ENCODE measurements at regions not wholly inside any gene's neighbourhood (a gene's known extent, or its start where the extent isn't known, plus 50 kb on each side); places are given as distances from the start of the nearest gene placed in this dataset.
A peak's percentile ranks its signal among the peaks of the same experiment; 100 is the strongest.

DNA sequence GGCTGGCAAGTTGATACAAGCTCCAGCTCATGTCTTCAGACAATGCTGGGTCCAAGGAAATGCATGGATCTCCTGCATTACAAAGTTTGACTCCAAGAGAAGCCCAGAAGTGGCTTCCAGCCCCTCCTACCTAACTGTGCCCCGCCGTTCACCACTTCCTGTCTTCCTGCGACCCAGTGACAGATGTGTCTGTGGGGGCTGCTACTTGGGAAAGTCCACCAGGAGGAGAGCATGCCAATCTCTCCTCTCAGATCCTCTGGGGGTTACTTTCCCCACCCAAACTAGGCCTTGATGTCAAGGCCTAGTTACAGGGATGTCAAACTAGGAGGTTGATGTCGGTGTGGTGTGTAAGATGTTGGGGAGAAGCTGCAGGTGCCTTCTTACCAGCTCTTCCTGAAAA is 133.6 kb upstream of the RASGRP1 start:
- no peak for DNase-seq

DNA sequence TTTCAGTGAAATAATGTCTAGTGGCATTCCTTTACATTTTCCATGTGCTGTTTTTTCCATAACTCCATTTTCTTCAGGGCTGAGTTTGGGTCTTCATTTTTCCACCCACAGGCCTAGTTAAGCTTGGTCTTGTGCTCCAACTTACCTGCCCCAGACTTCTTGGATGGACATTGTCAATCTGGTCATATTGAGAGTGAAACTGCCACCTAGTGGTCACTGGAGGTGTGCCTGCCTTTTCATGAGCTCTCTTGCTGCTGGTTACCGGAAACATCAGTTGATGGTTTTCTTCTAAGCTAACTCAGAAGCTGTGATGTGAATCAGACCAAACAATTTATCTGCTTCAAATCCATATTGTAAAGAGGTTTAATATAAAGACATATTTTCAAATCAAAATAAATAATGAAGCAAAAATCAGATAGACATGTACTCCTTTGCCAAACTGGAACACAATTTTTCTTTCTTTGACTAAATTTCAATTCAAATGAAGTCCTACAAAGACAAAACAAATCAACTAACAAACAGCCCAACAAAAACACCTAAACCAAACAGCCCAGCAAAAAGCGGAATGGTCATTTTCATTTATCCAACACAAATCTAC is 135.1 kb upstream of the RASGRP1 start:
- peak; percentile 48 for DNase-seq

DNA sequence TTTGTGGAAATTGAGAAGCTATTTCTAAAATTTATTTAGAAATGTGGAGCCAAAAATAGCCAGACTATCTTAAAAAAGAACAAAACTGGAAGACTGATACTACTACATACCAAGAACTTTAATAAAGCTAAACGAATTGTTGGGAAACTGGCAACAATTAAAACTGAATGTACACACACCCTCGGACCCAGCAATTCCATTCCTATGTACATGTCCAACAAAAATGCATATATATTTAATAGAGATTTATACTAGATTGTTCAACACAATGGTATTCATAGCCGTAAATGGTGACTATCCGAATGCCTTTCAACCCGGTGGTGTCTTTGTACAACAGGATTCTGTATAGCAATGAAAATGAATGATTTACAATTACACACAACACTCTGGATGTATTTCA is 136.5 kb upstream of the RASGRP1 start:
- DNase-seq, result no peak

DNA sequence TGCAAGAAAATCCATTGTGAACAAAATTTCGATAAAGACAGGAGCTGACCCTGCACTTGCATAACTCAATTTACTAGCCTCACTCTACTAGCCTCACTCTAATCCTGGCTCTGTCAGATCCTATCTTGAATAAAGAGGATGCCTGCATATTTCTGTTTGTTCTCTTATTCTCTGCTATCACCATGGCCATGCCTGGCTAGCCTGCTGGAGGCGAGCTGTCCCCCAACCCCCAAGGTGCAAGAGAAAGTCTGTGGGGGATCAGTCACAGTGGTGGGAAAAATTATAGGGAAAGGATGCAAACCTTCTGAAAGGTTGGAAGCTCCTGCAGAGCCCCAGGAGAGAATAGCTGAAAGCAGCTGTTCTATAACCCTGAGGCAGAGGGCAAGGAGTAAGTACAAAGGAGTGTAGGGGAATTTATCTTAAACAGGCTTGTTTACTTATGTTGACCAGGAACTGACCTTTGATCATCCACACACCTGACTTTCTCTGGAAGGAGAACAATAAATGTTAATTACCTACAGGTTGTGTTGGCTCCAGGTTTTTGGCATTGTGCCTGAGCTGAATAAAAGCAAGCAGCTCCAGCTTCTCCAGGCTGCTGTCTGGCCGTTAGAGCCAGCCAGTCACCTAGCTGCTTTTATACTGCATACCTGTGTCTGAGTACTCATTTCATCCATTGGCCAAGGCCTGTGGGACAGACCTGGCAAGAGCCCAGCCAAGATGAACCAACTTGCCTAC is 137.7 kb upstream of the RASGRP1 start:
- no peak for DNase-seq

DNA sequence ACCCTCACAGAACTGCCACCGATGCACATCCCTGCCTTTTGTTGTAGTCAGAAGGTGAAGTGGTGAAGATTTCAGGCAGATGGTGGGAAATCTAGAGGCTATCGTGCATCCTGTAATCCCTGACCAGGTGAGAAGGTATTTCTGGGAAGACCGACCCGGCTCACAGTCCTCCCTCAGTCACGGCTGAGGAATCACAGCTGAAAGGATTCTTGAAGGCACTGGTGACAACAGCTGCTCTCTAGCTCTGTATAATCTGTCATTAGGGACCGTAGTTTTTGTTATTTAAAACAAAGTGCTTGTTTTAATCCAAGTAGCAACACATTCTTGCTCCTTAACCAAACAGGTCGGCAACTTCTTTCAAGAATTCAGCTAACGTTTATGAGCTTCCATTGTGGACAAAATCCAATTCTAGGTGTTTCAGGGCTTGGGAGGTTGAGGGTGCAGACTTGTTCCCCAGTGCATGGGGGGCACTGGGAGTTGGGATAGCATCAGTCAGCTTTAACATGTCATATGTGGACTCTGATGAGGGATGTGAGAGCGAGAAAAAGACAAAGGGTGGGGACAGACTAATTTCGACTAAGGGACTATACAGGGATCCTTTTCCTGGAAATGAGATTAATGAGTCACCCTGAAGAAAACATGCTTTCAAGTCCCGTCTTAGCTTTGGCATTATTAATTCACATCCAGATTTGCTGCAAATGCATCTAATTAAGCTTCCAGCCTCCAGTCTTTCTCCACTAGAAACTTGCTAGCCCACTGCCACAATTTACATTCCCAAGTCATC is 141.0 kb upstream of the RASGRP1 start:
- DNase-seq, result no peak

DNA sequence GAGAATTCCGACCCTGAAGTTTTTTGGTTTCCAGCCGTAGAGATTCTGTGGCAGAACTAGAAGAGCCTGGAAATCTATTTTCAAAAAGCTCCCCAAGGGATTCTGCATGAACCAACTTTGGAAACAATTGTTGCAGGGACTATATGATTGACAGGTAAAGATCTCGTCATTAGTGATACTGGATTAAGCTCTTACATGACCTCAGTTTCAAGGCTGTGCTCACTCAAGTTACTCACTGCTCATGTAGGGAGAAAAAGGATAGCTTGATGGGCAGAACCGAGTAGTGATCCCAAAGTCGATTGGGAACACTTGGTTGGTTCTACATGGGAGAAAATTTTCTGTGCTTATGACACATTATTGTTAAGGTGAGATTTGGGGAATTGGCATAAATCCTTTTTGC is 142.3 kb upstream of the RASGRP1 start:
- no peak for DNase-seq

DNA sequence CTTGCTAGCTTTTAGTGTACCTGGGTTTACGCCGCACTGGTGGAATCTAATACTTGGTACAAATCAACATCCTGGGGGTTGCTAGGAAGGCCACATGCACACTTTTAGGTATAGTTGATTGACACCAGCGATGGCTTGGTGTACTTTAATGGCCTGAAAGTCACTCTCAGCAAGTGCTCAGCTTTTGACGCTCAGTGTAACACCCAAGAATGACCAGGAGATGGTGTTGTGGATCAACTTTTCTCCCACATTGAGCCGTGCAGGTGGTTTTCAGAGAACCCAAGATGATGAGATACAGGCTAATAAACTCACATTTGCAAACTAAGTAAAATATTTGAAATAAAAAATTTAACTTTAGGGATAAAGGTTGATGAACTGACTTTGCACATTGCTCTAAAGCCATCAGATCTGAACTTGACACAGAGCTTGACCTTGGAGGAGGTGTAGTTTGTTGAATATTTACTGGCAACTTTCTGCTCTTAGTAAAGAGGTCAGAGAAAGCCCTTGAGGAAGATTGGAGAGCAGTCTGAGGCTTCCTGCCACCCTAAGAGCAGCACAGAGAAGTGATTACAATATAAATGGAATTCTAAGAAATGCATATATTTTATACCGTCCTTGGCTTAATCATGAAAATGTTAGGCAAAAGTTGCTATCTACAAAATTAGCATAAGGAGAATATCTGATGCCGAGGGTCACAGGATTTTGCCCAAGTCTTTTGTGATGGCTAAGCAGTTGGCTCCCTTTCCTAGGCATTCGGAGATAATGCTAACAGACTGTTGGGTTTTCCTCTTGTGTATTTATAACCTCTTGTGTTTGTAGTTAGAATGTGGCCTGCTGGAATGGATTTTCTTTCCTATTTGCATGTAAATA is 143.4 kb upstream of the RASGRP1 start:
- no peak for DNase-seq

DNA sequence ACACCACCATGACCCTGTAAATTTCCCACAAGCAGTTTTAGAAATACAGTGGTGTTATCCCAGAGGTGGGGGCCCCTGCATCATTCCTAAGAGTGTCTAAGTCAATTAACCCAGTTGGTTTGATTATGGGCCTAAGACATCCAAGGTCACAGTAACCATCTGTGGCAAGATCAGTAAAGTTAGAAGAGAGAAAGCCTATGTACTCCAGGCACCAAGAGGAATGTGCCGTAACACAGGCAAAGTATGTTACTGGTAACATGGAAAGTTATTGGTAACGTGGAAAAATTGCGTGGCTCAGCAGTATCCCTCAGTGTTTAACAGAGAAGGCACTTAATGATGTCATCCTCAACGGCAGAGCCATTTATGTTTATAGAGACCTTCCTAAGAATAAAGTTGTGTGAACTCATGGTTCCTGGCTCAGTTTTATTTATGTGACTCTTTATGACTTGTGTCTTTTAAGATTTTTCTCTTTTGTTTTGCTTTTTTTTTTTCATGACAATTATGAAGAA is 144.1 kb upstream of the RASGRP1 start:
- no peak for DNase-seq

DNA sequence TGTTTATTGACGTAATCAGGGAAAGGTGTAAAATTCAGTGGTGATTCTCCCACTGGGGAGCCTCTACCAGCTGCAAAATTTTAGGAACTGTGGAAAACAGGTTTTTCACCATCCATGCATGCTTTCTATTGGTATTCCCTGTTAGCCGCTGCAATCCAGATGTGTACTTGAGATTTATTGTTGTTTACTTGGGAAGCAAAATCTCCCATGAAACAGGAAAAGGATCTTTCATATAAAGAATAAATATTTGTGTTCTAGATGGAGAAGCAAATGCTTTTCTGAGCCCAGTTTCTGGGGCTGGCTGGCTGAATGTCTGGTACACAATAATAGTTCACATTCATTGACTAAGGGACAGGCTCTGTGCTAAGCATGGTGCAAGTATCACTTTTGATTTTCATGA is 144.6 kb upstream of the RASGRP1 start:
- no peak for DNase-seq

DNA sequence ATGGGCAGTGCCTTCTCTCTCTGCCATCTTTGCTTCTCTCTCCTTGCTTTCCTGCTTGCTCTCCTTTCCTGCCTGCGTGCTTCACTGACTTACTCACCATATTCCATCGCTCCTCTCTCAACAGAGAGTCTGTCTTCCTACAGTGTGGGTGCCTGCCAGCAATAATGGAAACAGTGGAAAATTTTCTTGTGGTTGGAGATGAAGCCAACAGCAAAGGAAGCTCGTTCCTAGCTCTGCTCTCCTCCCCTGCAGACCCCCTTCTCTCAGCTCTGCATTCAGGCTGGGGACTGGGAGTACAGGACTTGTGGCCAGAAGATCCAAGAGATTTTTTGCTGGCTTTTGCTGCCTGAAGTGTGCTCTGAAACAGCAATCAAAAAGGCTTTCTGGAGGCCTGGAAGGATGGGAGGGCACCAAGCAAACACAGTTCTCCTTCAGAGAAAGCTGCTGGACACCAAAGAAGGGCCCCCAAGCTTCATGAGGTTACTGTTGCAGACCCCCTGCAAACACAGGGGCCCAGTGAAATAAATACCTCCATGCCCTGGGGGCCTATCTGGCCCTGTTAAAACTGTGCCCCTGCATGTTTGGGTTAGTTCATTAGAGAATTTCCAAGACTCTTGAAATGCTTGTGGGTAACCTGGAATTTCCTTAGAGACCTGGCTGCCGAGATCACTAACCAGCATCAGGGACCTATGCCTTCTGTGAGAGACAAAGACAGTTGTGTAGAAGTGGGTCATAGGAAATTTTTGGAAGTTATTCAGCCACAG is 149.9 kb upstream of the RASGRP1 start:
- DNase-seq, result no peak

DNA sequence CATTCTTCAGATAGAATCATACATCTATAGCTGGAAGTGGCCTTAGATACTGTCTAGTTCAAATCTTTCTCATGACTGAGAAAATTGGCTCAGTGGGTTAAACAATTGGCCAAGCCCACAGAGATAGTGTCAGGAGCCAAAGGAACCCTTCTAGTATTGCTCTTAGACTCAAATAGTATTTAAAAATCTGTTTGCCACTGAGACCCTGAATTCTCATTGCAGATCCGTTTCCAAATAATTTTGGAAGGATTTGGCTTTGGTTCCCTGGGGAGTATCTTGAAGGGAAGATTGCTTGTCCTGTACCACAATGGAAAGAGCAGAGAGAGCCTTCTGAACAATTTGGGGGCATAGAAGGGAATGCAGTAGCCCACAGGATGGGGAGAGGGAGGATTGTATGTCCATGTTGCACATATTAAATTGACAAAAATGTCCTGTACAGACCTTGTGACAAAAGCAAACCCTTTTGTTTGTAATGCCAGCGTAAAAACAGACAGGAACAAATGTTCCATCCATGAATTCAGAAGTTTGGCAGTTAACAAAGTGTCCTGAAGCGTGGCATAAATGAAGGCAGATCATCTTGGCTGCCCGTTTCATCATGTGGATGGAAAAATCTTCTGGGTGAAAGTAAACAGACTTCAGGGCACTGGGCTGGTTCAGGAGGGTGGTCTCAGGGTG is 156.4 kb upstream of the RASGRP1 start:
- DNase-seq, result no peak

DNA sequence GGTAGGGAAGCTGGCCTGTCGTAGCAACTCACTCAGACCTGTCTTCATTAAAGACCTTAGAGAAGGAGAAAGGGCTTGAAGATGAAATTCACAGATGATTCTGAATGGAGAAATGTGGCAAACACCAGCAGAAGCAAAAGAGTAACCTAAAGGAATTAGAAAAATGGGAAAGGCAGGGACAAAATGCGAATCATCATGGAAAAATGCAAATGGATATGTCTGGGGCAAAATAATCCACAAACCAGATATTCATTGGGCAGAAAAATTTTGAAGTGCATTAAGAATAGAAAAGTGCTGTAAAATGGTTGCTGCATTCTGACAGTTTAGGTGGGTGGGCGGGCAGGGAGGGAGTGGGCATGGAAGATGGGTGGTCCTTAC is 156.9 kb upstream of the RASGRP1 start:
- no peak for DNase-seq

DNA sequence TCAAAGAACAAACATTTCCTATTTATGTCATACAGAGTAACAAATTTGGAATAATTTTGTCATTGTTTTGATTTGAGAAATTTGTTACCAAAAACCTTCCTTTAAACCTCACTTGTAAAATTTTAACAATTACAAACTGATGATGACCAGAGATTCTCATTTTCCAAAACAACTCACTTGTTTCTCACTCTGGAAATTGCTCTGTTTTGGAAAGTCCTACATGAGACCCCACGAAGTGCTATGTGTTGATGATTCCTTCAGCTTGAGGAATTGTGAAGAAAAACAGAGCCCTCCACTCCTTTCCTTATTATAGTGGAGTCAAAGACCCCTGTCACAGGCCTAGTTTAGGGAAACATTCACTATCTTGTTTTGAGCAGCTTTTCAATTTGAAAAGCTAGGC is 157.6 kb upstream of the RASGRP1 start:
- no peak for DNase-seq

DNA sequence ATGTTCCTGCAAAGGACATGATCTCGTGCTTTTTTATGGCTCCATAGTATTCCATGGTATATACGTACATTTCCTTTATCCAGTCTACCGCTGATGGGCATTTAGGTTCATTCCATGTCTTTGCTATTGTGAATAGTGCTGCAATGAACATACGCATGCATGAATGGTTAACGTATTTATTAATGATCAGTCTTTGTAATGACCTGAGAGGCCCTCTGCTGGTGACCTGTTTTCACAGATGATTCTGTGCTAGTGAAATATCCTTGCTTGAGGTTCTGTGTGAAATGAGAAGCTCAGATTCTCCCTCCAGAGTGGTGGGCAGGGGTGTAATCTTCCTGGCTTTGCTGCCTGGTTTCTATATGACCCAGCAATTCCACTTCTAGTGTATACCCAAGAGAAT is 160.2 kb upstream of the RASGRP1 start:
- DNase-seq, result no peak

DNA sequence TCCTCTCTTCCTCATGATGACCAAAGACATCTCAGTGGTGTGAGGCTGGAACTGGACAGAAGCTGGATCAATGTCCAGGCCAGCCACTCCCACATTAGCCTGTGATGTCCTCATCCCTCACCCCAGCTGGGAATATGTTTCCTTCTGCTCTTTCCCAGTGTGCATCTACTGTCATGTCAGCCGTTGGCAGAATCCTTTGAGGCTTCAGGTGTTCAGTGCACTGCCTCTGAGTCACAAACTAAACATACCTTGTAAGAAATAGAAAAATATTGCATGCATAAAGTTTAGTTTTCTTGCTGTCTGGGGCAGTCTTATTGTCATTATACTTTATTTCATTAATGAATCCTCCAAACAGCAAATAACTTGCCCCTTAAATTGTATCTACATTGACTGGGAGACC is 161.6 kb upstream of the RASGRP1 start:
- no peak for DNase-seq

DNA sequence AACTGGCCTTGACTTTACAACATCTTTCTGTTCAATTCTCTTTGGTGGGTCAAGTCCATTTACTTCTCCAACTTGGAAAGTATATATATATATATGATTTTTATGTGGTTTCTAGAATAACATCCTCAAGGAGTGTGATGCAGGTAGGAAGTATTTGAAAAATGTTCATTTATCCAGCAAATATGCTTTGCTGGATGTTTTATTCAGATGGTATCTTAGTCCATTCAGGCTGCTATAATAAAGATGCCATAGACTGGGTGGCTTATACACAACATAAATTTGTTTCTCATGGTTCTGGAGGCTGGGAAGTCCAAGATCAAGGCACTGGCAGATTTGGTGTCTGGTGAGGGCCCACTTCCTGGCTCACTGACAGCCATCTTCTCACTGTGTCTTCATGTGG is 168.7 kb upstream of the RASGRP1 start:
- no peak for DNase-seq

DNA sequence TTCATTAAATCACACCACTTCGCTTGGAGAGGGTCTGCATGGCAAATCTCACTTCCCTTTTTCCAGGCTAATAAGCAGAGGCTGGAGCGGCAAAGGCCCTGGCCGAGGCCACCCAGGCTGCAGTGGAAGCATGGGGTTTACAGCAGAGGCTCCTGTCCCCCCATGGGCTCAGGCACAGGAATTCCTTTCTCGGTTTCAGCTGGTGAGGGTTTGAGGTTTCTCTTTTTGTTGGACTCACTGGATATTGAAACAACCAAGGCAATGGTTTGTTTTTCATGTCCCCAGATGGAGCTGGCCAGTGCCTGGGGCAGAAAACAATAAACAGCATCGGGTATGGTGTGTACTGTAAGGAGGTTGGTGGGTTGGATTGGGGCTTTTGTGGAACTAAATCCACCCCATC is 175.6 kb upstream of the RASGRP1 start:
- DNase-seq, result no peak

DNA sequence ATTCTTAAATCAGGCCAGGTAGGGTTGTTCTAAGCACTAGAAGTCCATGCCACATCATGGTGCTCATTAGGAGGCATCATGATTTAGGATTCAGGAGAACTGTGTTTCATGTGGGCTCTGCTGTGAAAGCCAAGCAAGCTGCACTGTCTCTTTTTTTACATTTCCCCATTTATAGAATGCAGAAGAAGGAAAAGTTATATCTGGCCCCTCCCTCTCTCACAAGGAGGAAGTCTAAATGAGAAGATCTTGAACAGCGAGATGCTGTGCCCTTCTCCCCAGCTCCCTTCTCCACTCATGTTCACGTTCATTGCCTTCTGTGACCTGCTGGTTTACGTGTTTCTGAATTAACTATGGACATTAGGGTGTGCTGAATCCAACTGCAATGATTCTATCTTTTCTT is 178.5 kb upstream of the RASGRP1 start:
- no peak for DNase-seq

DNA sequence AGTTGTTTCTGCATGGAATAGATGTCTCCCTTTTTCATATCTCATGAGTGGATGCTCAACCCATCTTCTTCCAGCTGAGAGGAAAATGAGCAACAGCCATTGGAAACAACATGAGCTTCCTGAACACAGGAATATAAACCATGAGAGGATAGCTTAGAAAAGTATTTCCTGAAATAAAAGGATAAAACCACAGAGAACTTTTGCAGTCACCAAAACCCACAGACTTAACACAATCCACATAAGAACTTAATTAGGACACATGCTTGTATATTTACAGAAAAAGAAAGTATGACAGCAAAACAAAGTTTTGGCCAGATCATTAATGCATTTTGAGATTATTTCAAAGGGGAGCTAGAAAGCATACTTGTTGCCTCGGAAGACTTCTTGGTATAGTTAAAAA is 180.5 kb upstream of the RASGRP1 start:
- DNase-seq, result no peak

DNA sequence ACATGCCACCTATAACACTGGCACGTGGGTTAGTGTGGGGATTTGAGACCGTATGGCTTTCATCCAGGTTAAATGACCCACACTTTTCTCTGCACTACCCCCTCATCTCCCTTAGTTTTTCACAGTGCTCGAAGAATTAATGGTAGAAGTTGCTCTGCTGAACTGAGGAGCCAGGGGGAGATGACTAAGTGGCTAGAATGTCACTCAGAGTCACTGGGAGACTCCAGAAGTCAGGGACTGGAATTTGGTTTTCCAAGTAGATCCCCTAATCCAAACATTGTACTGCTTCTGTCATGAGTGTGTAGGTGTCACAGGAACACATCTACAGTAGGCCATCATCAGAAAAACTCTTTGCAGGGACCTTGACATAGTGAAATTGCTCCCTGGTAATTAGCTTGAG is 181.0 kb upstream of the RASGRP1 start:
- no peak for DNase-seq

DNA sequence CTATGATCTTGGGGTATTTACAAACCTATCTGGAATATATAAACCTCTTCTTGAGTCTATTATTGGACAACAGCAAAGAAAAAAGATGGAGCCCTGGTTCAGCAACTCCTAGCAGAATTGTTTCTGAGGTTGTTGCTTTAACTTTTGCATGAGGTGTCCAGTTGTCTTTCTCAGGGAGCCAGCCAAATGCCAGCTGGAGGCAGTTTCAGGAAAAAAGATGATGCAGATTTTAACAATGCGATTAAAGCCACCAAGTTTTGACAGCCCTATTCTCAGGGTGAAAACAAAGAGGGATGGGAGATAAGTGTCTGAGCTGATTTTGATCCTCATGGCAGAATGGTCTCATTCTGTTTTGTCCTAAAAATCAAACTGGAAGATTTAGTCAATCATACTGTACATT is 181.6 kb upstream of the RASGRP1 start:
- DNase-seq, result no peak

DNA sequence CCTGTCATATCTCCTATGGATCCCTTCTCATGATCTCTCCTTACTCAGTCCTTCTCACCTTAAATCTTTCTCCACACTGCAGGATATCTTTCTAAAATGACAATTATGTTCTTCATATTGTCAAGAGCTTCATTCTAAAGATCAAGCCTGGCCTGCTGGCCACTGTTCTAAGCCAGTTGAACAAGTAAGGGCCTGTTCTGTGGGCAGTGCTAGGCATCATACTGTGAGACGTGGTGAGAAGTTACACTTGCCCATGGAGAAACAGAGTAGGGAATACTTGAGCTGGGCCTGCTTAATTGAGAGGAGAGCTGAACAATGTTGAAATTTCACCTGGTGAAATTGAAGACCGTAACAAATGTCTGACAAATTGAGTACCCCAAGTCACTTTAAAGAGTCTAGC is 184.1 kb upstream of the RASGRP1 start:
- no peak for DNase-seq
